ENCODE measurements at regions not wholly inside any gene's neighbourhood (a gene's known extent, or its start where the extent isn't known, plus 50 kb on each side); places are given as distances from the start of the nearest gene placed in this dataset.
"Not testable (repeated sequence)": the region's sequence is repeated elsewhere in the genome, so short reads cannot be mapped to it uniquely, and the experiment has no call there.

- DNase-seq (ENCODE audit: low read depth in 4 of 4, low spot score in 1 of 4): no peak
Measured at GRCh38 chr2:11877764-11878163, 131.3 kb downstream of the LPIN1 start.

- DNase-seq (ENCODE audit: low read depth in 4 of 4, low spot score in 1 of 4): not testable (repeated sequence)
Measured at GRCh38 chr2:11885253-11885652, 138.8 kb downstream of the LPIN1 start.

DNA sequence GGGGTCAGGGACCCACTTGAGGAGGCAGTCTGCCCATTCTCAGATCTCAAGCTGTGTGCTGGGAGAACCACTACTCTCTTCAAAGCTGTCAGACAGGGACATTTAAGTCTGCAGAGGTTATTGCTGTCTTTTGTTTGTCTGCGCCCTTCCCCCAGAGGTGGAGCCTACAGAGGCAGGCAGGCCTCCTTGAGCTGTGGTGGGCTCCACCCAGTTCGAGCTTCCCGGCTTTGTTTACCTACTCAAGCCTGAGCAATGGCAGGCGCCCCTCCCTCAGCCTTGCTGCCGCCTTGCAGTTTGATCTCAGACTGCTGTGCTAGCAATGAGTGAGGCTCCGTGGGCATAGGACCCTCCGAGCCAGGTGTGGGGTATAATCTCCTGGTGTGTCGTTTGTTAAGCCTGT is 140.5 kb downstream of the LPIN1 start:
- DNase-seq (ENCODE audit: low read depth in 4 of 4, low spot score in 1 of 4): not testable (repeated sequence)

GRCh38 chr2:11889101-11889850 is 142.8 kb downstream of the LPIN1 start:
- DNase-seq (ENCODE audit: low read depth in 4 of 4, low spot score in 1 of 4): no peak

DNA sequence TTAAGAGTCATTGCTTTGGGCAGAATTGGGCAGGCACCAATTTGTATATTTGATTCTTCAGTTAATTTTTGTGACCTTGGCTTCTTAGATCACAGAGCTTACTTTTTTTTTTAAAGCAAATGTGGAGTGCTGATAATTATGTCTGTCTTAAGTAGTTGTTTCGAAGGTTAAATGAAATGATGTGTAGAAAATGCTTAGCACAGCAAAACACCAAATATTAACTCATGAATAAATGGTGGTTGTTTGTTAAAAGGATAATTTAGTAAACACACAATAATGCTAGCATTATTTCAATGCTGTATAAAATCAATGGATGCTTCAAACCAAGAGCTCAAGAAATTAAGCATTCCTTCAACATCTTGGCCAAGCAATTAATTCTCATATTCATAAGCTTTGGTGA is 143.4 kb downstream of the LPIN1 start:
- no peak for DNase-seq (ENCODE audit: low read depth in 4 of 4, low spot score in 1 of 4)

GRCh38 chr2:11891028-11891427 is 144.6 kb downstream of the LPIN1 start:
- DNase-seq (ENCODE audit: low read depth in 4 of 4, low spot score in 1 of 4): no peak

DNA sequence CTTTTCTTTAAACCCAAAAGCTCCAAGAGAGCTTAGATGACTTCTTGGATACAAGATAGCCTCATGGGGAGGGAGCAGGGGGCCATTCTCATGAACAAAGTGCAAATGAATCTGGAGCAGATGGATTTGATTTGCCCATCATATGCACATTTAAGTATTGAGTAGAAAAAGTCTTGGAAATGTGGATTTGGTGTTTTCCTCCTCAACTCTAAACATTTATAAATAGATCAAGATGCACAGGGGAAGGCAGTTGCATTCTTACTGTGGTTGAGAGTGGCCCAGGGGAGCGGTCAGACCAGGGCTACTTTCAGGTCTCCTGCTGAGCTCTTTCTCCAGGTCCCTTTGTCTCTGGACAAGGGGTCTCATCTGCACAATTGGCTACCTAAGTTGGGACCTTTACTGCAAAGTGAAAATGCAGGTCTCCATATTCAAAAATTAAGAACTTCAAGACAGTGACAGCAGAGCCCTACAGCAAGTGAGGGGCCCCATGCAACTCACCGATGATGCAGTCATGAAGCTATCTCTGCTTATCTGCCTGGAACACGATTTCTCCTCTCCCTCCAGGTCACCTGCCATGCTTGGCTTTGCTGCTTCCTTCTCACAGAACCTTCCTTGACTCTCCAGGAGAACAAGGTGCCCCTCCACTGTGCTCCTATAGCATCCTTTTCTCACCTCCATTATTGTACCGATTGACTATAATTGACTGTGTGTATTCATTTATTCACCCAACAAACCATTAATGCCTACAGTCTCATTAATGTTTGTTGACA is 145.4 kb downstream of the LPIN1 start:
- DNase-seq (ENCODE audit: low read depth in 4 of 4, low spot score in 1 of 4): no peak

- DNase-seq (ENCODE audit: low read depth in 4 of 4, low spot score in 1 of 4): no peak
Measured at GRCh38 chr2:11896386-11896785, 150.0 kb downstream of the LPIN1 start.

- no peak for DNase-seq (ENCODE audit: low read depth in 4 of 4, low spot score in 1 of 4)
Measured at GRCh38 chr2:11898576-11898975, 152.1 kb downstream of the LPIN1 start.

DNA sequence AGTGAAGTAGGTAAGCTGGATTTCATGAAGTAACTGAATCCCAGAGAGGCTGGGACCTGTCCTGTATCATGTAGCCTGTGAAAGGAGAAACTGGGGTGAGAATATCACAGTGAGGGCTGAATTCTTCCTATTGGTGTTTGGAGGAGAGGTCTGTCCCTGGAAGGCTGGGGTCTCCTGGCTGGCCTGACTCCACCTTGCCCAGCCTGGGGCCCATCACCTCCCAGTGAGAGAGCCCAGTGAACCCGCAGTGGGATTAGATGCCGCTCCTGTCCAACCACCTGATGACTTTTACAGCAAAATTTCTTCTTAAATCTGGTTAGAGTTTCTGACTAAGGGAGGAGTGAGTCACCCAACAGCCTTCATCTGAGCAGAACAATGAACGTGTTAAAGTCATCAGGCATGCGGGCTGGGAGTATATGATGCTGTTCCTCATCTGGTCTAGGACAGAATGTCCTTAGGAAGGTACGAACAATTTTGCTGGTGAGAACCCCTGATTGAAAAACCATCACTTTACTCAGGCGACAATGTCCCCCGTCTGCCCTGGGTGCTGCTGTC is 152.9 kb downstream of the LPIN1 start:
- DNase-seq (ENCODE audit: low read depth in 4 of 4, low spot score in 1 of 4): no peak

DNA sequence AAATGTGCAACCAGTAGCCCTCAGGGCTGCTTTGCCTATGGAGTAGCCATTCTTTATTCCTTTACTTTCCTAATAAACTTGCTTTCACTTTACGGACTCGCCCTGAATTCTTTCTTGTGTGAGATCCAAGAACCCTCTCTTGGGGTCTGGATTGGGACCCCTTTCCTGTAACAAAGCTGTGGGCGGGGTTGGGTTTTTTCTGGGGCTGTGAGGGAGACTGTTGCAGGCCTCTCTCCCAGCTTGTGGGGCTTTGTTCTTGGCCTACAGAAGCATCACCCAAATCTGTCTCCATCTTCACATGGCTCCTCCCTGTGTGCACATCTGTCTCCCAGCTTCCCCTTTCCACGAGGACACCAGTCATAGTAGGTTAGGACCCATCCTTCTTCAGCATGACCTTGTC is 154.5 kb downstream of the LPIN1 start:
- DNase-seq (ENCODE audit: low read depth in 4 of 4, low spot score in 1 of 4): not testable (repeated sequence)

- no peak for DNase-seq (ENCODE audit: low read depth in 4 of 4, low spot score in 1 of 4)
Measured at GRCh38 chr2:11901351-11902069, 155.1 kb downstream of the LPIN1 start.

DNA sequence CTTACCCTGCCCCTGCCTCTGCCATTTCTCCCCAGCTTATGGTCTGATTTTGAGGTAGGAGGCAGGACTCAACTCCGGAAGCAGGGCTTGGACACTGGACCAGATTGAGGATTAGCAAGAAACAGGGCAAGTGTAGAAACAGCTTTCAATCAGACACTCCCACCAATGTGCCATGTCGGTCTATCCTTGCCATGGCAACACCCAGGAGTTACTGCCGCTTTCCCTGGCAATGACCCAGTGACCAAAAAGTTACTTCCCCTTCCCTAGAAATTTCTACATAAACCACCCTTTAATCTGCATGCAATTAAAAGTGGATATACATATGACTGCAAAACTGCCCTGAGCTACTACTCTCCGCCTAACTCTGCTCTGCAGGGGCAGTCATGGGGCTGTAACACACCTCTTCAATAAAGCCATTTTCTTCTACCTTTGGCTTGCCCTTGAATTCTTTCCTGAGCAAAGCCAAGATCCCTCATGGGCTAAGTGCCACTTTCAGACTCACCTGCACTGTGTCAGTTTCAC is 156.7 kb downstream of the LPIN1 start:
- no peak for DNase-seq (ENCODE audit: low read depth in 4 of 4, low spot score in 1 of 4)

DNA sequence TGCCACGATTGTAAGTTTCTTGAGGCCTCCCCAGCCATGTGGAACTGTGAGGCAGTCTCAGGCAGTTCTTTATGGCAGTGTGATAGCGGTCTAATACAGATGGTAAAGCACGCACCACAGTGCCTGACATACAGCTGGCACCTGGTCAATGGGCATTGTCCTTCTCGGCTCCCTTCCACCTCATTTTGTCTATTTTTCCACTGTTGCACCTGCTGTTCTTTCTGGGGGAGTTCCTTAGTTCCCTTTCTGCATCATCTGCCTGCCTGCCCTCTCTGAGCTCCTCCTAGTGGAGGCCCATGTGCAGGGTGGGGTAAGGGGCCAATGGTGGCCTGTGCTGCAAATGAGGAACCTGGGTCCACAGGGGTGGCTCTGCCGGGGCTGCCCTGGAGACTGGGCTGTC is 157.6 kb downstream of the LPIN1 start:
- no peak for DNase-seq (ENCODE audit: low read depth in 4 of 4, low spot score in 1 of 4)

- DNase-seq (ENCODE audit: low read depth in 4 of 4, low spot score in 1 of 4): no peak
Measured at GRCh38 chr2:11904941-11905340, 158.5 kb downstream of the LPIN1 start.

GRCh38 chr2:11907190-11907589 is 160.8 kb downstream of the LPIN1 start:
- no peak for DNase-seq (ENCODE audit: low read depth in 4 of 4, low spot score in 1 of 4)

- no peak for DNase-seq (ENCODE audit: low read depth in 4 of 4, low spot score in 1 of 4)
Measured at GRCh38 chr2:11910971-11911370, 164.5 kb downstream of the LPIN1 start.

DNA sequence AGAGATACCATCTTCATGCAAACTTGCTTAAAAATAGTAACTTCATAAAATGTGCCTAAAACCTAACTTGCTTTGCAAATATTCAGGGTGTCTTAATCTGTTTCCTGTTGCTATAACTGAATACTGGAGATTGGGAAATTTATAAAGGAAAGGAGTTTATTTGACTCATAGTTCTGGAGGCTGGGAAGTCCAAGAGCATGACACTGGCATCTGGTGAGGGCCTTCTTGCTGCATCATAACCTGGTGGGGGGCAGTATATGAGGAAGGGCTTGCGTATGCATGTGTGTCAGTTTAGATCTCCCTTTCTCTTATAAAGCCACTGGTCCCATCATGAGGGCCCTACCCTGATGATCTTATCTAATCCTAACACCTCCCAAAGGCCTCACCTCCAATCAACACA is 166.5 kb downstream of the LPIN1 start:
- DNase-seq (ENCODE audit: low read depth in 4 of 4, low spot score in 1 of 4): no peak

- no peak for DNase-seq (ENCODE audit: low read depth in 4 of 4, low spot score in 1 of 4)
Measured at GRCh38 chr2:11914455-11914854, 168.0 kb downstream of the LPIN1 start.

- DNase-seq (ENCODE audit: low read depth in 4 of 4, low spot score in 1 of 4): no peak
Measured at GRCh38 chr2:11915650-11916049, 169.2 kb downstream of the LPIN1 start.

DNA sequence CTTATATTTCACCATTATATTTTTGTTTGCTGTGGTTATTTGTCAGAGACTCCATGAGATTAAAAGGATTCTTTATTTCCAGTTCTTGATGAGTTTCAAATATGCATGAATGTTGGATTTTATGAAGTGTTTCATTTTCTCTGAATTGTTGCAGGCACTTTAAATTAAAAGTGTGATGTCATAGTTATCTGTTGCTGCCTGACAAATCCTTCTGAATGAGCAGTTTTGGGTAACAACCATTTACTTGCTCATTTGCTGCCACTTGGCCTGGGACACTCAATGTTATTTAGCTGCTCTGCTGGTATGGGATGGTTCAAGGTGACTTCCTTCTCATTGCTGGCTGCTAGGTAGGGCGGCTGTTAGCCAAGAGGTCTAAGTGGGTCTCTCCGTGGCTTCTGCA is 173.5 kb downstream of the LPIN1 start:
- no peak for DNase-seq (ENCODE audit: low read depth in 4 of 4, low spot score in 1 of 4)

Data from stimulated activated CD4-positive, alpha-beta T cell treated with anti-CD3 and anti-CD28 coated beads, Interleukin-1b, Interleukin-23, amount 100 ng/mL, for 24 hours (primary cell).